B cell (primary cell): ENCODE measurements at regions not wholly inside any gene's neighbourhood (a gene's known extent, or its start where the extent isn't known, plus 50 kb on each side); places are given as distances from the start of the nearest gene placed in this dataset.

ENCODE experiments used
- ATAC-seq: fragments of 200-7000 bp; cut with Tn5 transposase; one replicate; pipeline ENCODE4 v1.10.0; 2021; ENCODE audit warnings: low read depth, mild to moderate bottlenecking, moderate number of reproducible peaks, moderate library complexity
- CTCF ChIA-PET: fragments of 350-600 bp; sonication (Branson Sonifier 250); formaldehyde crosslinking; loops from one replicate; lab custom pipeline; 2021; ENCODE audit warnings: antibody characterized with exemption, inconsistent platforms; lab: Charles Lee
- POLR2A ChIA-PET: fragments of 350-600 bp; sonication (Branson Sonifier 250); formaldehyde crosslinking; loops from one replicate; lab custom pipeline; 2021; ENCODE audit warnings: antibody characterized with exemption; lab: Charles Lee
- DNase-seq: peaks from one replicate; pipeline ENCODE4 v3.0.0; 2013
- H2AFZ ChIP-seq: 2 replicates; pipeline ENCODE4 v1.6.1; 2012; ENCODE audit warnings: mild to moderate bottlenecking, low read depth, low read length; ENCODE audit not compliant: insufficient read depth, poor library complexity, severe bottlenecking
- H3K27ac ChIP-seq, 2 donors: 1 replicate in 1 of 2; 2 replicates in 1 of 2; pipeline ENCODE4 v1.5.1; 2012 to 2013; ENCODE audit warnings: low read length in 2 of 2, mild to moderate bottlenecking in 2 of 2, moderate library complexity in 1 of 2
- H3K27me3 ChIP-seq, 4 experiments: fragments of 200-600 bp in 1 of 4; sonication (generic) in 1 of 4; replicated peaks in 1 of 4; 1 replicate in 2 of 4; 2 replicates in 2 of 4; pipeline versions ENCODE4 v1.6.1 to v1.7.0; 2013 to 2016; ENCODE audit warnings: low read length in 3 of 4, mild to moderate bottlenecking in 2 of 4, mixed read lengths in 1 of 4, moderate library complexity in 1 of 4; ENCODE audit not compliant: insufficient read depth in 4 of 4, control insufficient read depth in 3 of 4; ENCODE audit errors: control extremely low read depth in 1 of 4
- H3K36me3 ChIP-seq, 2 experiments: replicated peaks in 1 of 2; 1 replicate in 1 of 2; 2 replicates in 1 of 2; pipeline versions ENCODE4 v1.6.1 to v1.7.1; 2013; ENCODE audit warnings: low read length in 1 of 2; ENCODE audit not compliant: insufficient read depth in 2 of 2, control insufficient read depth in 1 of 2; ENCODE audit errors: control extremely low read depth in 1 of 2, extremely low read depth in 1 of 2
- H3K4me1 ChIP-seq, 2 donors: fragments of 200-600 bp in 1 of 2; sonication (generic) in 1 of 2; 1 replicate in 1 of 2; 2 replicates in 1 of 2; pipeline versions ENCODE4 v1.5.1 to v1.6.1; 2013 to 2017; ENCODE audit warnings: low read length in 2 of 2; ENCODE audit not compliant: control insufficient read depth in 2 of 2, insufficient read depth in 2 of 2
- H3K4me2 ChIP-seq: replicated peaks from 2 replicates; pipeline ENCODE3; 2012; ENCODE audit warnings: mild to moderate bottlenecking, low read depth, low read length; ENCODE audit not compliant: poor library complexity, severe bottlenecking
- H3K4me3 ChIP-seq, 5 experiments: fragments of 200-600 bp in 1 of 5; sonication (generic) in 1 of 5; 1 replicate in 3 of 5; 2 replicates in 2 of 5; pipeline versions ENCODE4 v1.5.1 to v1.7.0; 2011 to 2016; ENCODE audit warnings: low read length in 4 of 5, mild to moderate bottlenecking in 4 of 5, low read depth in 2 of 5, control low read depth in 1 of 5, moderate library complexity in 1 of 5; ENCODE audit not compliant: insufficient read depth in 1 of 5; ENCODE audit errors: control extremely low read depth in 1 of 5, extremely low read depth in 1 of 5
- H3K79me2 ChIP-seq: fragments of 200-600 bp; sonication (generic); one replicate; pipeline ENCODE4 v1.6.0; 2016; ENCODE audit warnings: low read length; ENCODE audit not compliant: control insufficient read depth, insufficient read depth
- H3K9ac ChIP-seq: fragments of 200-600 bp; sonication (generic); 2 replicates; pipeline ENCODE4 v1.6.1; 2017; ENCODE audit warnings: mild to moderate bottlenecking, low read length, moderate library complexity
- H3K9me3 ChIP-seq, 3 donors: one replicate each; pipeline versions ENCODE4 v1.6.1 to v1.7.1; 2013; ENCODE audit warnings: low read length in 2 of 3; ENCODE audit not compliant: control insufficient read depth in 2 of 3, insufficient read depth in 1 of 3; ENCODE audit errors: control extremely low read depth in 1 of 3
- H4K20me1 ChIP-seq: 2 replicates; pipeline ENCODE4 v1.6.0; 2012; ENCODE audit warnings: mild to moderate bottlenecking, low read length; ENCODE audit not compliant: insufficient read depth, control insufficient read depth, poor library complexity, severe bottlenecking
- H3K27ac Mint-ChIP-seq: one replicate; pipeline ENCODE4 v1.8.0; 2021; ENCODE audit warnings: mixed read lengths
- H3K27me3 Mint-ChIP-seq: one replicate; pipeline ENCODE4 v1.8.0; 2021; ENCODE audit warnings: mixed read lengths
- H3K4me1 Mint-ChIP-seq: one replicate; pipeline ENCODE4 v1.8.0; 2021; ENCODE audit warnings: mixed read lengths
- H3K4me3 Mint-ChIP-seq: one replicate; pipeline ENCODE4 v1.8.0; 2021; ENCODE audit warnings: mixed read lengths
- H3K9me3 Mint-ChIP-seq: one replicate; pipeline ENCODE4 v1.8.0; 2022; ENCODE audit warnings: mixed read lengths; ENCODE audit not compliant: insufficient read depth
- CTCF ChIP-seq: fragments of 200-600 bp; IDR thresholded peaks from one replicate; pipeline ENCODE4 v1.8.0; 2022; ENCODE audit warnings: antibody characterized with exemption, mild to moderate bottlenecking
- EZH2 ChIP-seq: IDR thresholded peaks from 2 replicates; pipeline ENCODE4 v1.6.1; 2012; ENCODE audit warnings: borderline replicate concordance, low read depth, mild to moderate bottlenecking, moderate library complexity, low read length; ENCODE audit not compliant: insufficient read depth, poor library complexity, severe bottlenecking
- WGBS: methylation state at CpG from one replicate; pipeline ENCODE4 v1.1.5; 2013; ENCODE audit warnings: missing lambda C conversion rate; ENCODE audit not compliant: insufficient coverage; 5-methylcytosine and 5-hydroxymethylcytosine counted together
- intact Hi-C: fragments of 100-400 bp; cut with micrococcal nuclease; formaldehyde crosslinking; loops from one replicate; pipeline ENCODE4 v1.10.0; 2022

GRCh38 chr20:24891546-24892393 is 57.3 kb upstream of the CST7 start:
- Histone ChIP-seq H3K27me3 (no peaks in the 10 kb centered on the region), H3K36me3 (no peaks in the 10 kb centered on the region), H3K4me3 (no peak overlapping the region), H4K20me1 (no peaks in the 10 kb centered on the region), H3K4me1 (no peaks in the 10 kb centered on the region), H3K79me2 (no peaks in the 10 kb centered on the region), H2AFZ (no peak overlapping the region), H3K4me2 (no peak overlapping the region), H3K9me3 (no peaks in the 10 kb centered on the region), H3K27ac (no peak overlapping the region), H3K9ac (no peak overlapping the region)
- ATAC-seq (no peak), DNase-seq (no peak)
- CTCF ChIA-PET = no interaction called here
- intact Hi-C loops = no loop called here
- peaks cover 4% of the 10 kb centered on the region for H3K27me3 Mint-ChIP-seq
- no peaks in the 10 kb centered on the region for H3K4me1 Mint-ChIP-seq
- WGBS = 94% methylated on average over 34 of the region's 34 CpGs
- no peaks in the 10 kb centered on the region for H3K9me3 Mint-ChIP-seq
- TF ChIP-seq EZH2 = no peak
- no peak for TF ChIP-seq CTCF
- H3K4me3 Mint-ChIP-seq = no peak overlapping the region
- POLR2A ChIA-PET = no interaction called here
- H3K27ac Mint-ChIP-seq = no peak overlapping the region

- Histone ChIP-seq H3K9me3 (peaks cover 0 to 3% (median 0%) of the 10 kb centered on the region in 3 donors), H3K4me2 (no peak overlapping the region), H4K20me1 (no peaks in the 10 kb centered on the region), H3K9ac (no peak overlapping the region), H3K27ac (no peak overlapping the region), H3K27me3 (no peaks in the 10 kb centered on the region), H3K79me2 (no peaks in the 10 kb centered on the region), H2AFZ (no peak overlapping the region), H3K36me3 (no peaks in the 10 kb centered on the region), H3K4me3 (no peak overlapping the region), H3K4me1 (no peaks in the 10 kb centered on the region)
- TF ChIP-seq EZH2 (no peak), CTCF (no peak)
- Mint-ChIP-seq H3K27me3 (peaks cover 4% of the 10 kb centered on the region), H3K4me1 (no peaks in the 10 kb centered on the region), H3K27ac (no peak overlapping the region), H3K4me3 (no peak overlapping the region), H3K9me3 (peaks cover 1% of the 10 kb centered on the region)
- 85% methylated on average over 10 of the region's 11 CpGs for WGBS
- no peak for DNase-seq
- CTCF ChIA-PET = no interaction called here
- ATAC-seq = no peak
- POLR2A ChIA-PET = no interaction called here
- intact Hi-C loops = no loop called here
Observed at GRCh38 chr20:24892522-24892921, 56.5 kb upstream of the CST7 start.
